Stimulated activated CD8-positive, alpha-beta memory T cell treated with anti-CD3 and anti-CD28 coated beads, Interleukin-2, amount 100 ng/mL, for 48 hours (primary cell): ENCODE measurements at regions not wholly inside any gene's neighbourhood (a gene's known extent, or its start where the extent isn't known, plus 50 kb on each side); places are given as distances from the start of the nearest gene placed in this dataset.
"Not testable (repeated sequence)": the region's sequence is repeated elsewhere in the genome, so short reads cannot be mapped to it uniquely, and the experiment has no call there.

Experiments used
- DNase-seq, 2 donors: peaks; one replicate each; pipeline ENCODE4 v3.0.0-alpha.2; 2020; ENCODE audit warnings: low read depth in 2 of 2

- DNase-seq = no peak
Observed at GRCh38 chr3:18237251-18238005, 187.7 kb downstream of the SATB1 start.

DNA sequence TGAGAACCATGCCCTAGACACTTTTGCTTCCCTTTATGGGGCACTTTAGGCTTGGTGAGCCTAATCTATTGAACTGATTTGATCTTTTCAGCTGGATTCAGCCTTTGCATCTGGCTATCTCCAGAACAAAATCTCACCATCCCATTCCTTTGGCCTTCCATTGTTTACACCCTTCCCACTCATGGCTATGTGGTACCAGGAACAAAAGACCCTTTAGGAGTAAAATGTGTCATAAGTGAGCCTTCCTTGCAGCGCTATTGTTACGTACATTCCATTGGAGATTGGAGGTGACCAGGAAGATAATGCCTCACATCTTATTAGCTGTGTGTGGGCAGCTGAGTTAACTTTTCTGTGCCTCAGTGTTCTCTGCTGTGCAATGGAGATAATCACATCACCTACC is 188.4 kb downstream of the SATB1 start:
- no peak for DNase-seq

- DNase-seq = no peak
Observed at GRCh38 chr3:18234717-18235335, 190.3 kb downstream of the SATB1 start.

DNA sequence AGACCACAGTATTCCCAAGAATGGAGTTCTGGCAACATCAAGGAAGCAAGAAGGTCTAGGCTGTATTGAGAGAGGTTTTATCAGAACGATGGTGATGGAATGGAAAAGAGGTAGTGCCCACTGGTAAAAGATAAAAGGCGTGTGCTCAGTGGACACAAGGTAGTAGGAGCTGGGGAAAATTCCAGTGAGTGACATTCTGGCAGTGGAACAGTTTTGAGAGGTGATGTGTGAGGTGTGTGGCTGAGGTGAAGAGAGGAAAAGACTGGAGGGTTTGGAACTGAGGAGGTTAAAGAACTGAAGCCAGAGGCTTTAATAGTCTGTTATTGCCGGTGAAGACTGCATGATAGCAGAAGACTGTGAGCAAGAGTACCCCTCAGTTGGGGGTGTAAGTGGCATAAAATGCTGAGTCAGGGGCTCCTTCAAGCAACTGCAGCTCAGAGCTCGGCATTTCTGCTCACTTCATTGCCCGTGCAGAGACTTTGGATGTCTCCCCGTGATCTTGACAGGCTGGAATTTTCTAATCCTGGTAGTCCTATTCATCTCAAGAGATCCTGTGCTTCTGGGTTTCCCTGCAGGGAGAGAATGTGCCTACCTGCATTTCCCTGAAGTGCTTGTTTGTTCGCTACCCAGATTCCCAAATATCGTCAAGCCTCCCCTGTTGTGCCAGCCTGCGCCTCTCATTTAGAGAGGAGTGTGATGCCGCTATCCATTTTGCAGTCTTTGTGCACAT is 191.0 kb downstream of the SATB1 start:
- DNase-seq = no peak

DNA sequence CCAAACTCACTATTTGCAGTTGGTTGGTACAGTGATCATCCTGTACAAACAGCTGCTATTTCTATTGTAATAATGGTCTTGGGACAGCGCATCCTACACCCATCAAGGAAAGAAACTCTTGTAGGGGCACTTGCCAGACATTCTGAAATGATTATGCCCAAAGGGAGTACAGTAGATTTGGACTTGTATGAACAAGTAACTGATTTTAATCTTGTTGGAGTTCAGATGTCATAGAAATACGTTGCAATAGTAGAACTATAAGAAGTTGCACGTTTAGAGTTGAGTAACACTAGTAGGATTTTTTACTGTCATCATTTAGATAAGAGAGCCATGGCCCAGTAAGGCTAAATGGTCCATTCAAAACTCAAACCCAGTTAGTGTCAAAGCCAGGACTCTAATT is 192.8 kb downstream of the SATB1 start:
- no peak for DNase-seq

DNA sequence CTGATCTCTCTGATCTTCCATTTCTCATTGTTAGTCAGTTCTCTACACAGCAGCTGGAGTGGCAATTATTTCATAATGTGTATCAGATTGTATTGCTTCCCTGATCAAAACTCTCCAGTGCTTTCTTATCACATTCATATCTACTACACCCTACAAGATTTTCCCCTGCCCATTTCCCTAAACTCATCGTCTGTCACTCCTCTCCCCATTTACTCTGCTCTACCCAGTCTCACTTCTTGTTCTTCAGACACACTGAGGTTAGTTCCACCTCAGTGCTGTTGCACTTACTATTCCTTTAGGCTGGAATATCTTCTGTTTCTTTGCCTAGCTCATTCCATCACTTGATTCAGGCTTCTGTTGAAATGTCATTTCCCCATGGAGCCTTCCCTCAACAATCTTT is 197.1 kb downstream of the SATB1 start:
- DNase-seq = no peak

DNA sequence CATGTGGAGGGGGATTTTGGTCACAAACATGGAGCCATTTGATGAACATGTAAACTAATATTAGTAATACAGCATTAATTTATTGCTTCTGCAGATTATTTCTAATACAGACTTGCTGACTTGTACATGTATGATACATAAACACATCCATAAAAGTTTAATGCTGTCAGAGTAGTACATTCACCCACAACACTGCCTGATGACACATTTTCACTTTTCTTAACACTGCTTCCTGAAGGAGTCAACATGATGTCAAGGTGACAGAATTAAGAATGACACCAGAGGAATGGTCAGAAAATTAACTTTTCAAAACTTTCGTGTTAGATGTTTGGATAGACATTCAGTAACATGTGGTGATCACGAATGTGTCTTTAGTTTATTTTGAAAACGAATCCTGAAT is 199.4 kb downstream of the SATB1 start:
- DNase-seq = no peak

DNA sequence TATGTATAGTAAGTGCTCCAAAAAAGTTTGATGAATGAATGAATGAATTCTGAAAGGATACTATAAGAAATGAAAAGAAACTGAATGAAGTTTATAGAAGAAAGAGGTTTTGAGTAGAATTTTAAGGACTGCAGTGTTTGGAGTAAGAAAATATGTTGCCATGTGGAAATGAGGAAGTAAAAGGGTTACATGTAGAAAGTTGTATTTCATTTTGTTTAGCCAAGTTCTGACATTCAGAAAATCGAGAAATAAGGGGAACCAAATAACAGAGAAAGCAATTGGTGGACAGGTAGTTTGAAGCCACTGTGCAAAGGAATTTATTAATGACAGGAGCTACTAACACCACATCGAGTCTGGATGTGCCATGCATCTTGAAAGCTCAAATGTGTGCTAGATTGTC is 200.7 kb downstream of the SATB1 start:
- DNase-seq = no peak

DNA sequence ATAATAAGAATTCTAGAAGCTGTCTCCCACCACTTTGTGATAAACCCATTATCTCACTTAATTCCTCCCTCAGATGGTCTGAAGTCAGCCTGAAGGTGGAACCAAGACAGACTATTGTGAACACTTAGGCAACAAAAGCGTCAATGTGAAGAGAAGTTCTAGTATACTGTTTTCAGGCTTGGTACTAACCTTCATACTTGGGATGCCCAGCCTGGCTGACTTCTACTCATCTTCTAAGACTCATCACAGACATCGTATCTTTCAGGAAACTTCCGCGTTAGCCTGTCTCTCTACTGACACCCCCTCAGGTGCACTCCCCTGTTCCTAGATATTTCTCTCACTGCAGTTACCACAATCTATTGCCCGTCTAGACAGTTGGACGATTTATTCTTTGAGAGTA is 201.2 kb downstream of the SATB1 start:
- no peak for DNase-seq

DNA sequence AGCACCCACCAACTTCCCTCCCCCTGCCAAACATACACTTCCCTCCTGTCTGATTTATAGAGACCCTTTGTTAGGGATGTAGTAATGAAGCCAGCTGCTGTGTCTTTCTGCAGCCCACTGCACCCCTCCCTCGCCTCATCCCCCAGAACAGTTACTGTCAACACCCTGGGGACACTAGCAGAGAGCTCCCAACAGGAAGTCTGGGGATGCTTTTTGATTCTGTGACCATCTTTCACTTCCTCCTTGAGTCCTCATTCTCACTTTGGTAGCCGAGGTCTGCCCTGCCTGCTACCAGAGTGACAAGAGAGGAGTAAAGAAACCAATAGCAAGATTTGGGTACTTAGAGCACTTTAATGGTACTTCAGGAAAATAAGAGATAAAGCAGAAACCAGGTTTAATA is 201.6 kb downstream of the SATB1 start:
- no peak for DNase-seq

- no peak for DNase-seq
Observed at GRCh38 chr3:18222686-18223085, 202.5 kb downstream of the SATB1 start.

DNA sequence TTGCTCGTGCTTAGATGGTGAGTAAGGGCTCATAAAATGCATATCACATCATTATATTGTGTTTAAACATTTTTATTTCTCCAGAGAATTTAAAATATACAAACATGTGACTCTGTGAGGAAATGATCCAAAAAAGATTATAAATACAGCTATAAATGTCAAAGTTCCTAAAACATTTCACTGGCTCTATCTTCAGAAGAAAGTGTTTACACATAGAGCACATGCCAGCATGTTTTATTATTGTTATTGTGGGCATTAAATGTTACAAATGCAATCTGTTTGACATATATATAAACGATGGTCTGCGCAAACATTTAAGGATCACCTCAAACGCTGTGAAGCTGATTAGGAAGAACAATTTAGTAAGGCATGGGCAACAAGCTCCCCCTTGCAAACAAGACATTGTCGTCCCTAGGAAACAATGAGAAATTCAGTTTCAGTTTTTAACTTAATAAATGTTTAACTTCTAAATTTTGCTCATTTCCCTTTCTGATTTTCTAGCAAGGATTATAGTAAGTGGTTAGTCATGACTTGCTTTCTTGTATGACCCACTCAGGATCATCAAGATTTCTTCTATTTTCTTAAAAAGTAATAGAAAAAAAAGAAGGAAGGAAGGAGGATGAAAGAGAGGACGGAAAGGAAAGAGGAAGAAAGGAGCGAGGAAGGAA is 207.5 kb downstream of the SATB1 start:
- DNase-seq = no peak

DNA sequence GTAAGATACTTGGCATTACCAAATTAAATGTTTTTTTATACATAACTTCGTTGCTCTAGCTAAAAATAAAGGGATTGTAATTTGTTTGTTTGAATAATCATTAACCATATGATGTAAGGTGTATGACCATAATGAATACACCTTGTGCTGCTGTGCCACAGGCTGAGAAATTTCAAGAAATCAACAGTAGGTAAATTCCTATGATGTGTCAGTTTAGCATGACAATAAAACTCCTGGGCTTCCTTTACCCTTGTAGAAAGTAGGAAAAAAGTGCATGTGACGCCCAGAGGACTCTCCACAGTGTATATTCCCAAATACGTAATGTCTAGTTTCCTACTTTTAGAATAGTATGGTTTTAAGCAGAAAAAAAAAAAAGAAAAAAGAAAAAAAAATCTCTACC is 208.1 kb downstream of the SATB1 start:
- DNase-seq = no peak

DNA sequence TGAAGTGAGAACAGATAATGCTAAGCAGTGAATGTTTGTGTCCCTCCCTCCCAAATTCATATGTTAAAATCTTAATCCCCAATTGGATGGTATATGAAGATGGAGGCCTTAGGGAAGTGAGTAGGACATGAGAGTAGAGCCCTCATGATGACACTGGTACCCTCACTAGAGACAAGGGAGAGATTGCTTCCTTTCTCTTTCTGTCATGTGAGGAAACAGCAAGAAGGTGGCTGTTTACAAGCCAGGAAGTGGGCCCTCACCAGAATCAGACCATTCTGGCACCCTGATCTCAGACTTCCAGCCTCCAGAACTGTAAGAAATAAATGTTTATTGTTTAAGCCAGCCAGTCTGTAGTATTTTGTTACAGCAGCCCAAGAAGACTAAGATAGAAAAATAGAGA is 209.5 kb downstream of the SATB1 start:
- DNase-seq = no peak

DNA sequence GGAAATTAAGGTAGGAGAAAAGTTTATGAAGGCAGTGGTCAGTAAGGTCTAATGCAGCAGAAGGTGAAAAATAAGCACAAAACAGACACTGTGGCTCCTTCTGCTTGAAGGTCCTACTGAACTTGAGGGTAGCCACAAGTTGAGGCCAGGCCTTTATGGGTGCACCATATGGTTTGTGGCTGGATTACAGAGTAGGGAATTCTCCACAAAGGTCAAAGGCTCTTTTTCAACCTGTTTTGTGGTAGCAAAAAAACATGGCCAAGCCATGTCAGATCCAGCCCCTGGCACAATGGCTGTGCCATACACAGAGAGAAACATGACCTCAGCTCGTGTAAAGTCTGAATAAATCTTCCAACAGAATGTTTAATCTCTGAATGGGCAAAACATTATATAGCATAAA is 214.0 kb downstream of the SATB1 start:
- no peak for DNase-seq

- DNase-seq = no peak
Observed at GRCh38 chr3:18208856-18209255, 216.3 kb downstream of the SATB1 start.

DNA sequence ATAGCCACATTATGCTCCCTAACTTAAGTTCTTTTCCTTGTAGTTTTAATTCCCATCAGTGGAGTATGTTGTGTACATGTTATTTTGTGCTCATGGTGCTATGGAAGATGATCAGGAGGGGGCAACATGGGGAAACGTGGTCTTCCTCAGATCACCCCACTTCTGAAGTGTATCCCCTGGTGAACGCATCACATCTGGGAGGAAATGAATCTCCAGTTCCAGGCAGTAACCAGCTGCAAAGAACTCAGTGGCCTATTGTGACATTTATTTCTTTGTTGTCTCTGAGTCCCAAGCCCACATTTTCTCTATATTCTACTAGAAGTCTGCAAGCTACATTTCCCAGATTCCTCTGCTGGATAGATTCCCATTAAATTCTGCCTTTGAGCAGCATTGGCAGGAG is 217.0 kb downstream of the SATB1 start:
- no peak for DNase-seq

- DNase-seq = no peak
Observed at GRCh38 chr3:18207226-18207625, 217.9 kb downstream of the SATB1 start.

GRCh38 chr3:18205701-18206100 is 219.4 kb downstream of the SATB1 start:
- not testable (repeated sequence) for DNase-seq

DNA sequence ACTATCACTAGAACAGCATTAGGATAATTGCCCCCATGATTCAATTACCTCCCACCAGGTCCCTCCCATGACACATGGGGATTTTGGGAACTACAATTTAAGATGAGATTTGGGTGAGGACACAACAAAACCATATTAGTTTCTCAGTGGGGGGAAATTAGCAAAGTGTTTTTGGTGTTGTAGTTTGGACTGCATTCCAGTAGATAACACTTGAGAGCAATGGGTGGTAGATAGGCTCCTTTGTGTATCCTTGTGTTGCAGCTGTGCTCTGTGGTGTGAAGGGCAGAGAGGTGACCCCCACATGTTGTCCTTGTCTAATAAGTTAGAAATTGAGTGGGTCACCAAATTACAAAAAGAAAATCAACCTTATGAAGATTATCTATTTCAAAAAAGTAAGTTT is 223.8 kb downstream of the SATB1 start:
- DNase-seq = no peak

GRCh38 chr3:18199757-18200156 is 225.4 kb downstream of the SATB1 start:
- no peak for DNase-seq

DNA sequence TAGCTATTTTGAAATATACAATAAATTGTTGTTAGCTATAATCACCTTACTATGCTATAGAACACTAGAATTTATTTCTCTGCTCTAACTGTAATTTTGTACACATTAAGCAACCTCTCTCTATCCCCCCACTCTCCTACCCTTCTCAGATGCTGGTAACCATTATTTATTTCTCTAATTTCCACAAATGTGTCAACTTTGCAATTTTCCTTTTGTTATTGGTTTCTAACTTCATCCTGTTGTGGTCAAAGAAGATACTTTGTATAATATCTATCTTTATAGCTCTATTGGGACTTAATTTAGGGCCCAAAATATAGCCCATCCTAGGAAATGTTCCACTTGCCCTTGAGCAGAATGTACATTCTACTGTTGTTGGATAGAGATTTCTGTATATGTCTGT is 229.3 kb downstream of the SATB1 start:
- DNase-seq = no peak

DNA sequence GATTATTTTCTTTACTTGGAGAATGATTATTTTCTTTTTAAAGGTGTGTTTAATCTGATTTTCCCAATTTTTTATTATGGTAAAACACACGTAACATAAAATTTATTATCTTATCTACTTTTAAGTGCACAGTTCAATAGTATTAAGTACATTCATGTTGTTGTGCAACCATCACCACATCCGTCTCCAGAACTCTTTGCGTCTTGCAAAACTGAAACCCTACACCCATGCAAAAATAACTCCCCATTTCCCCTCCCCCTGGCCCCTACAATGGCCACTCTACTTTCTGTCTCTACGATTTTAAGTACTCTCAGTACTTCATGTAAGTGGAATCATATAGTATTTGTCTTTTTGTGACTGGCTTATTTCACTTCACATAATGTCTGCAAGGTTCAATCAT is 230.7 kb downstream of the SATB1 start:
- no peak for DNase-seq
